ENCODE measurements at regions not wholly inside any gene's neighbourhood (a gene's known extent, or its start where the extent isn't known, plus 50 kb on each side); places are given as distances from the start of the nearest gene placed in this dataset.

DNA sequence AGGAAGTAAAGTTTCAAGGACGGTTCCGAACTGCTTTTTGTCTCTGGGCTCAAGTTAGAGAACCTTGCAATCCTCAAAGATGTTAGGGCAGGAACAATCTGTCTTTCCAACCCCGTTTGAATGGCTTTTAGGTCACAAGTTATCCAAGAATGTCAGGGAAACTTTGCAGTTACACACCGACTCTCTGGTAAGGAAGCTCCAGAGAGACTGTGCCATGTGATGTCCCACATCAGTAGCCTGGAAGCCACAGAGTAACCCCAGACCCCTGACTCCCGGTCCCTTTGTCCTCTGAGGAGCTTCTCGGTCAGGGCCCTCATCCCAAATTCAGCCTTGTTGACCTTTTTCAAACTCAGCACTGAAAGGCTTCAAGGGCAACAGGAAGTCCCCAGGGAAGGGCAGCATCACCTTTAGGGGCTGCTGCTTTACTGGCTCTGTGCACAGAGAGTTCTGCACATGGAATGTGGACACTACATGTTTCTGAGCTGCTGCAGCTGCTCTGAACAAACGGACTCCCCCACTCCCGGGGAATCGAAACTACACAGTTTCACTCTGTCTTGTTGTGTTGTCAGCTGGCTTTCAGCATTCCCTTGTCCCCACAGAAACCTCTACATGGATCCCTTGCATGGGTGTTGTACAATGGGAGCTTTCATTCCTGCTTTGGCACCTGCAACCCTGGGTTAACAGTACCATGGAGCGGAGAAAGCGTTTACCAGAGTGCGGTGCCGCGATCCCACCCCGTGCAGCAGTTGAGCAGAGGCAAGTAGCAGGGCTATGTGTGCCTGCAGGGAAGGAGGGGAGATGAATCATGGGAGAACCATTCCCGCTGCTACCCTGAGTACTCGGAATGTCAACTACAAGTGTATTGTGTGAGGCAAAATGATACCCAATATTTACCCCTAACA lies 408.2 kb upstream of the THBS1 start (continued):
- TF ChIP-seq, protein P1, sequence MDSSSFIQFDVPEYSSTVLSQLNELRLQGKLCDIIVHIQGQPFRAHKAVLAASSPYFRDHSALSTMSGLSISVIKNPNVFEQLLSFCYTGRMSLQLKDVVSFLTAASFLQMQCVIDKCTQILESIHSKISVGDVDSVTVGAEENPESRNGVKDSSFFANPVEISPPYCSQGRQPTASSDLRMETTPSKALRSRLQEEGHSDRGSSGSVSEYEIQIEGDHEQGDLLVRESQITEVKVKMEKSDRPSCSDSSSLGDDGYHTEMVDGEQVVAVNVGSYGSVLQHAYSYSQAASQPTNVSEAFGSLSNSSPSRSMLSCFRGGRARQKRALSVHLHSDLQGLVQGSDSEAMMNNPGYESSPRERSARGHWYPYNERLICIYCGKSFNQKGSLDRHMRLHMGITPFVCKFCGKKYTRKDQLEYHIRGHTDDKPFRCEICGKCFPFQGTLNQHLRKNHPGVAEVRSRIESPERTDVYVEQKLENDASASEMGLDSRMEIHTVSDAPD (CRISPR knock-in tag; IDR thresholded peaks at IDR 0.05), result no peak
- TF ChIP-seq ZNF550 (CRISPR knock-in tag; IDR thresholded peaks at IDR 0.05; ENCODE audit: borderline replicate concordance), result no peak
- TF ChIP-seq ZNF549 (CRISPR knock-in tag; IDR thresholded peaks at IDR 0.05), result no peak
- TF ChIP-seq POLR2G (IDR thresholded peaks at IDR 0.05; ENCODE audit: low read depth, low read length), result no peak
- TF ChIP-seq, protein P2, sequence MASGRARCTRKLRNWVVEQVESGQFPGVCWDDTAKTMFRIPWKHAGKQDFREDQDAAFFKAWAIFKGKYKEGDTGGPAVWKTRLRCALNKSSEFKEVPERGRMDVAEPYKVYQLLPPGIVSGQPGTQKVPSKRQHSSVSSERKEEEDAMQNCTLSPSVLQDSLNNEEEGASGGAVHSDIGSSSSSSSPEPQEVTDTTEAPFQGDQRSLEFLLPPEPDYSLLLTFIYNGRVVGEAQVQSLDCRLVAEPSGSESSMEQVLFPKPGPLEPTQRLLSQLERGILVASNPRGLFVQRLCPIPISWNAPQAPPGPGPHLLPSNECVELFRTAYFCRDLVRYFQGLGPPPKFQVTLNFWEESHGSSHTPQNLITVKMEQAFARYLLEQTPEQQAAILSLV (CRISPR knock-in tag; IDR thresholded peaks at IDR 0.05; ENCODE audit: borderline replicate concordance), result no peak
- TF ChIP-seq FOXO1 (CRISPR knock-in tag; IDR thresholded peaks at IDR 0.05), result 0 out of 2 replicates have a peak, but pooled peaks have one; percentile 47
- TF ChIP-seq, protein P3, sequence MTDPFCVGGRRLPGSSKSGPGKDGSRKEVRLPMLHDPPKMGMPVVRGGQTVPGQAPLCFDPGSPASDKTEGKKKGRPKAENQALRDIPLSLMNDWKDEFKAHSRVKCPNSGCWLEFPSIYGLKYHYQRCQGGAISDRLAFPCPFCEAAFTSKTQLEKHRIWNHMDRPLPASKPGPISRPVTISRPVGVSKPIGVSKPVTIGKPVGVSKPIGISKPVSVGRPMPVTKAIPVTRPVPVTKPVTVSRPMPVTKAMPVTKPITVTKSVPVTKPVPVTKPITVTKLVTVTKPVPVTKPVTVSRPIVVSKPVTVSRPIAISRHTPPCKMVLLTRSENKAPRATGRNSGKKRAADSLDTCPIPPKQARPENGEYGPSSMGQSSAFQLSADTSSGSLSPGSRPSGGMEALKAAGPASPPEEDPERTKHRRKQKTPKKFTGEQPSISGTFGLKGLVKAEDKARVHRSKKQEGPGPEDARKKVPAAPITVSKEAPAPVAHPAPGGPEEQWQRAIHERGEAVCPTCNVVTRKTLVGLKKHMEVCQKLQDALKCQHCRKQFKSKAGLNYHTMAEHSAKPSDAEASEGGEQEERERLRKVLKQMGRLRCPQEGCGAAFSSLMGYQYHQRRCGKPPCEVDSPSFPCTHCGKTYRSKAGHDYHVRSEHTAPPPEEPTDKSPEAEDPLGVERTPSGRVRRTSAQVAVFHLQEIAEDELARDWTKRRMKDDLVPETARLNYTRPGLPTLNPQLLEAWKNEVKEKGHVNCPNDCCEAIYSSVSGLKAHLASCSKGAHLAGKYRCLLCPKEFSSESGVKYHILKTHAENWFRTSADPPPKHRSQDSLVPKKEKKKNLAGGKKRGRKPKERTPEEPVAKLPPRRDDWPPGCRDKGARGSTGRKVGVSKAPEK (CRISPR knock-in tag; IDR thresholded peaks at IDR 0.05; ENCODE audit: borderline replicate concordance), result no peak
- TF ChIP-seq JDP2 (CRISPR knock-in tag; IDR thresholded peaks at IDR 0.05; ENCODE audit: borderline replicate concordance), result no peak
- no peak for TF ChIP-seq SMYD3 (CRISPR knock-in tag; IDR thresholded peaks at IDR 0.05)
- no peak for TF ChIP-seq ZSCAN31 (CRISPR knock-in tag; IDR thresholded peaks at IDR 0.05; ENCODE audit: low read depth)
- no peak for TF ChIP-seq ZNF335 (CRISPR knock-in tag; IDR thresholded peaks at IDR 0.05)
- 0 out of 2 replicates have a peak, but pooled peaks have one; percentile 0 for TF ChIP-seq HNF4A (CRISPR knock-in tag; IDR thresholded peaks at IDR 0.05)
- TF ChIP-seq ZNF501 (CRISPR knock-in tag; IDR thresholded peaks at IDR 0.05), result peak; percentile 31; the same call in 1 of the 2 replicates
- no peak for TF ChIP-seq ZNF746 (CRISPR knock-in tag; IDR thresholded peaks at IDR 0.05)
- no peak for TF ChIP-seq CBFB (CRISPR knock-in tag; IDR thresholded peaks at IDR 0.05)
- TF ChIP-seq BRCA1 (CRISPR knock-in tag; IDR thresholded peaks at IDR 0.05), result no peak
- no peak for TF ChIP-seq YEATS2 (CRISPR knock-in tag; IDR thresholded peaks at IDR 0.05; ENCODE audit: borderline replicate concordance)
- no peak for TF ChIP-seq ZNF761 (CRISPR knock-in tag; conservative IDR thresholded peaks at IDR 0.05)
- TF ChIP-seq, protein P4, sequence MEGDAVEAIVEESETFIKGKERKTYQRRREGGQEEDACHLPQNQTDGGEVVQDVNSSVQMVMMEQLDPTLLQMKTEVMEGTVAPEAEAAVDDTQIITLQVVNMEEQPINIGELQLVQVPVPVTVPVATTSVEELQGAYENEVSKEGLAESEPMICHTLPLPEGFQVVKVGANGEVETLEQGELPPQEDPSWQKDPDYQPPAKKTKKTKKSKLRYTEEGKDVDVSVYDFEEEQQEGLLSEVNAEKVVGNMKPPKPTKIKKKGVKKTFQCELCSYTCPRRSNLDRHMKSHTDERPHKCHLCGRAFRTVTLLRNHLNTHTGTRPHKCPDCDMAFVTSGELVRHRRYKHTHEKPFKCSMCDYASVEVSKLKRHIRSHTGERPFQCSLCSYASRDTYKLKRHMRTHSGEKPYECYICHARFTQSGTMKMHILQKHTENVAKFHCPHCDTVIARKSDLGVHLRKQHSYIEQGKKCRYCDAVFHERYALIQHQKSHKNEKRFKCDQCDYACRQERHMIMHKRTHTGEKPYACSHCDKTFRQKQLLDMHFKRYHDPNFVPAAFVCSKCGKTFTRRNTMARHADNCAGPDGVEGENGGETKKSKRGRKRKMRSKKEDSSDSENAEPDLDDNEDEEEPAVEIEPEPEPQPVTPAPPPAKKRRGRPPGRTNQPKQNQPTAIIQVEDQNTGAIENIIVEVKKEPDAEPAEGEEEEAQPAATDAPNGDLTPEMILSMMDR (CRISPR knock-in tag; IDR thresholded peaks at IDR 0.05), result 0 out of 2 replicates have a peak, but pooled peaks have one; percentile 12
- TF ChIP-seq ZNF354B (CRISPR knock-in tag; IDR thresholded peaks at IDR 0.05), result no peak
- TF ChIP-seq, protein P5, sequence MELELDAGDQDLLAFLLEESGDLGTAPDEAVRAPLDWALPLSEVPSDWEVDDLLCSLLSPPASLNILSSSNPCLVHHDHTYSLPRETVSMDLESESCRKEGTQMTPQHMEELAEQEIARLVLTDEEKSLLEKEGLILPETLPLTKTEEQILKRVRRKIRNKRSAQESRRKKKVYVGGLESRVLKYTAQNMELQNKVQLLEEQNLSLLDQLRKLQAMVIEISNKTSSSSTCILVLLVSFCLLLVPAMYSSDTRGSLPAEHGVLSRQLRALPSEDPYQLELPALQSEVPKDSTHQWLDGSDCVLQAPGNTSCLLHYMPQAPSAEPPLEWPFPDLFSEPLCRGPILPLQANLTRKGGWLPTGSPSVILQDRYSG (CRISPR knock-in tag; IDR thresholded peaks at IDR 0.05), result no peak
- no peak for TF ChIP-seq ZNF670 (CRISPR knock-in tag; IDR thresholded peaks at IDR 0.05; ENCODE audit: borderline replicate concordance)
